Embryonic facial prominence (tissue), 1 donor: ENCODE measurements at regions not wholly inside any gene's neighbourhood (a gene's known extent, or its start where the extent isn't known, plus 50 kb on each side); places are given as distances from the start of the nearest gene placed in this dataset.

Source experiments
- DNase-seq: peaks from one replicate; pipeline ENCODE4 v3.0.0-alpha.2; 2016; ENCODE audit errors: extremely low spot score

- DNase-seq, result no peak
These were observed 255.3 kb downstream of the FZD1 start for GRCh38 chr7:91519241-91520158.

- no peak for DNase-seq
These were observed 256.4 kb downstream of the FZD1 start for GRCh38 chr7:91520645-91521044.

- no peak for DNase-seq
These were observed 262.2 kb downstream of the FZD1 start for GRCh38 chr7:91526404-91526803.

GRCh38 chr7:91527460-91527859 is 263.2 kb downstream of the FZD1 start:
- DNase-seq, result no peak

- DNase-seq, result no peak
These were observed 269.8 kb downstream of the FZD1 start for GRCh38 chr7:91533996-91534395.

GRCh38 chr7:91537260-91538152 is 273.3 kb downstream of the FZD1 start:
- no peak for DNase-seq

GRCh38 chr7:91541641-91542040 is 277.4 kb downstream of the FZD1 start:
- no peak for DNase-seq

GRCh38 chr7:91543646-91544045 is 279.4 kb downstream of the FZD1 start:
- DNase-seq, result no peak

- no peak for DNase-seq
These were observed 285.6 kb downstream of the FZD1 start for GRCh38 chr7:91549878-91550277.

- DNase-seq, result no peak
These were observed 286.7 kb downstream of the FZD1 start for GRCh38 chr7:91550931-91551330.

- DNase-seq, result no peak
These were observed 287.3 kb downstream of the FZD1 start for GRCh38 chr7:91551377-91552175.

GRCh38 chr7:91553410-91553895 is 289.2 kb downstream of the FZD1 start:
- DNase-seq, result no peak

GRCh38 chr7:91554883-91555282 is 290.6 kb downstream of the FZD1 start:
- DNase-seq, result no peak

- no peak for DNase-seq
These were observed 292.0 kb downstream of the FZD1 start for GRCh38 chr7:91556239-91556638.

GRCh38 chr7:91556956-91557650 is 292.9 kb downstream of the FZD1 start:
- no peak for DNase-seq

- no peak for DNase-seq
These were observed 293.7 kb downstream of the FZD1 start for GRCh38 chr7:91557789-91558404.

- DNase-seq, result no peak
These were observed 295.7 kb downstream of the FZD1 start for GRCh38 chr7:91559947-91560346.

GRCh38 chr7:91564101-91564500 is 299.9 kb downstream of the FZD1 start:
- no peak for DNase-seq

GRCh38 chr7:91564541-91564940 is 300.3 kb downstream of the FZD1 start:
- no peak for DNase-seq
